Panc1 (cell line): ENCODE measurements at regions not wholly inside any gene's neighbourhood (a gene's known extent, or its start where the extent isn't known, plus 50 kb on each side); places are given as distances from the start of the nearest gene placed in this dataset.

Source experiments
- CTCF ChIP-seq: fragments of 450-650 bp; IDR thresholded peaks from 2 replicates; pipeline ENCODE4 v1.5.1; 2017; ENCODE audit warnings: mild to moderate bottlenecking
- POLR2AphosphoS5 ChIP-seq: IDR thresholded peaks from 2 replicates; pipeline ENCODE4 v1.6.1; 2012; ENCODE audit warnings: mild to moderate bottlenecking, low read depth, low read length, moderate library complexity
- REST ChIP-seq, 2 experiments: IDR thresholded peaks; 2 replicates each; pipeline ENCODE4 v1.6.1; 2011 to 2012; ENCODE audit warnings: low read depth in 2 of 2, control low read depth in 1 of 2, low read length in 1 of 2, mild to moderate bottlenecking in 1 of 2, moderate library complexity in 1 of 2; ENCODE audit not compliant: insufficient read depth in 1 of 2
- TCF7L2 ChIP-seq: IDR thresholded peaks from 2 replicates; pipeline ENCODE4 v1.6.1; 2011; ENCODE audit warnings: mild to moderate bottlenecking, low read depth, low read length, inconsistent platforms

GRCh38 chr14:97264516-97265230, 467.5 kb downstream of the VRK1 start:
- TF ChIP-seq CTCF (no peak), POLR2AphosphoS5 (no peak), TCF7L2 (no peak), REST (IDR thresholded peaks at IDR 0.05; ENCODE audit: insufficient read depth in 1 of 2, low read depth in 2 of 2, low read length in 1 of 2) (no peak)
